GM06990 (cell line): ENCODE measurements at regions not wholly inside any gene's neighbourhood (a gene's known extent, or its start where the extent isn't known, plus 50 kb on each side); places are given as distances from the start of the nearest gene placed in this dataset.

ENCODE experiments used
- DNase-seq: peaks from one replicate; pipeline ENCODE4 v3.0.0-alpha.2; 2011; ENCODE audit not compliant: insufficient read length; ENCODE audit errors: extremely low read depth
- H3K27me3 ChIP-seq: replicated peaks from 2 replicates; pipeline ENCODE4 v1.6.0; 2011; ENCODE audit warnings: low read length; ENCODE audit not compliant: control insufficient read depth, insufficient read depth
- H3K36me3 ChIP-seq: 2 replicates; pipeline ENCODE4 v1.5.1; 2011; ENCODE audit warnings: low read length; ENCODE audit not compliant: control insufficient read depth, insufficient read depth
- H3K4me3 ChIP-seq: replicated peaks from 2 replicates; pipeline ENCODE4 v1.5.1; 2011; ENCODE audit warnings: low read depth, mild to moderate bottlenecking, control low read depth, low read length
- CTCF ChIP-seq: IDR thresholded peaks from 2 replicates; pipeline ENCODE4 v1.5.1; 2011; ENCODE audit warnings: low read length, control low read depth, mild to moderate bottlenecking, inconsistent platforms; ENCODE audit not compliant: insufficient read depth, poor library complexity, severe bottlenecking

- no peaks in the 10 kb centered on the region for H3K36me3 ChIP-seq
- TF ChIP-seq CTCF, result no peak
- H3K4me3 ChIP-seq, result no peak overlapping the region
- no peak for DNase-seq
- no peaks in the 10 kb centered on the region for H3K27me3 ChIP-seq
Observed at GRCh38 chr12:47328831-47329545, 249.2 kb upstream of the AMIGO2 start.

GRCh38 chr12:47326190-47326589 is 246.4 kb upstream of the AMIGO2 start:
- Histone ChIP-seq H3K27me3 (no peaks in the 10 kb centered on the region), H3K4me3 (no peak overlapping the region), H3K36me3 (no peaks in the 10 kb centered on the region)
- no peak for DNase-seq
- TF ChIP-seq CTCF, result no peak

- TF ChIP-seq CTCF, result no peak
- no peak for DNase-seq
Observed at GRCh38 chr12:47323802-47324201, 244.0 kb upstream of the AMIGO2 start.

GRCh38 chr12:47321436-47321835 is 241.7 kb upstream of the AMIGO2 start:
- Histone ChIP-seq H3K4me3 (no peak overlapping the region), H3K27me3 (no peaks in the 10 kb centered on the region), H3K36me3 (no peaks in the 10 kb centered on the region)
- no peak for DNase-seq
- TF ChIP-seq CTCF, result no peak

More at GRCh38 chr12:47323802-47324201, 244.0 kb upstream of the AMIGO2 start:
- H3K4me3 ChIP-seq, result no peak overlapping the region
- no peaks in the 10 kb centered on the region for H3K36me3 ChIP-seq
- H3K27me3 ChIP-seq, result no peaks in the 10 kb centered on the region

GRCh38 chr12:47319746-47320145 is 240.0 kb upstream of the AMIGO2 start:
- H3K27me3 ChIP-seq, result no peaks in the 10 kb centered on the region
- no peak for TF ChIP-seq CTCF
- DNase-seq, result no peak
- no peaks in the 10 kb centered on the region for H3K36me3 ChIP-seq
- H3K4me3 ChIP-seq, result no peak overlapping the region

GRCh38 chr12:47318963-47319362 is 239.2 kb upstream of the AMIGO2 start:
- Histone ChIP-seq H3K27me3 (no peaks in the 10 kb centered on the region), H3K4me3 (no peak overlapping the region), H3K36me3 (no peaks in the 10 kb centered on the region)
- no peak for TF ChIP-seq CTCF
- DNase-seq, result no peak
